Neuron (in vitro differentiated cells): ENCODE measurements at regions not wholly inside any gene's neighbourhood (a gene's known extent, or its start where the extent isn't known, plus 50 kb on each side); places are given as distances from the start of the nearest gene placed in this dataset.

Experiments
- H2AFZ ChIP-seq: one replicate; pipeline ENCODE4 v1.6.1; 2013; ENCODE audit warnings: low read depth, mild to moderate bottlenecking, inconsistent platforms, low read length, moderate library complexity
- H3K27me3 ChIP-seq: one replicate; pipeline ENCODE4 v1.6.1; 2013; ENCODE audit warnings: low read length; ENCODE audit not compliant: insufficient read depth
- H3K36me3 ChIP-seq: one replicate; pipeline ENCODE4 v1.6.1; 2013; ENCODE audit warnings: low read length; ENCODE audit not compliant: insufficient read depth
- H3K4me1 ChIP-seq: one replicate; pipeline ENCODE4 v1.6.1; 2013; ENCODE audit warnings: low read length; ENCODE audit not compliant: insufficient read depth
- H3K4me3 ChIP-seq: 2 replicates; pipeline ENCODE4 v1.5.1; 2013; ENCODE audit warnings: mild to moderate bottlenecking, low read length, moderate library complexity
- H3K9me3 ChIP-seq: one replicate; pipeline ENCODE4 v1.6.1; 2013; ENCODE audit warnings: low read length

- Histone ChIP-seq H3K9me3 (no peaks in the 10 kb centered on the region), H3K4me1 (no peaks in the 10 kb centered on the region), H2AFZ (no peak overlapping the region), H3K36me3 (no peaks in the 10 kb centered on the region), H3K27me3 (peaks cover 3% of the 10 kb centered on the region), H3K4me3 (no peak overlapping the region)
Measured at GRCh38 chr18:78603102-78603983, 376.3 kb upstream of the SALL3 start.

GRCh38 chr18:78605255-78605654, 374.4 kb upstream of the SALL3 start:
- Histone ChIP-seq H3K9me3 (no peaks in the 10 kb centered on the region), H2AFZ (no peak overlapping the region), H3K36me3 (no peaks in the 10 kb centered on the region), H3K4me1 (no peaks in the 10 kb centered on the region), H3K27me3 (peaks cover 3% of the 10 kb centered on the region), H3K4me3 (no peak overlapping the region)

- Histone ChIP-seq H2AFZ (no peak overlapping the region), H3K36me3 (no peaks in the 10 kb centered on the region), H3K9me3 (no peaks in the 10 kb centered on the region), H3K27me3 (peaks cover 3% of the 10 kb centered on the region), H3K4me1 (no peaks in the 10 kb centered on the region), H3K4me3 (no peak overlapping the region)
Measured at GRCh38 chr18:78607221-78607620, 372.4 kb upstream of the SALL3 start.

GRCh38 chr18:78607784-78608183, 371.8 kb upstream of the SALL3 start:
- H3K27me3 ChIP-seq, result peaks cover 3% of the 10 kb centered on the region
- no peaks in the 10 kb centered on the region for H3K4me1 ChIP-seq
- H3K36me3 ChIP-seq, result no peaks in the 10 kb centered on the region
- H3K4me3 ChIP-seq, result no peak overlapping the region
- no peaks in the 10 kb centered on the region for H3K9me3 ChIP-seq
- no peak overlapping the region for H2AFZ ChIP-seq

GRCh38 chr18:78610179-78610578, 369.4 kb upstream of the SALL3 start:
- no peaks in the 10 kb centered on the region for H3K36me3 ChIP-seq

GRCh38 chr18:78611201-78611800, 368.3 kb upstream of the SALL3 start:
- no peak overlapping the region for H2AFZ ChIP-seq
- H3K27me3 ChIP-seq, result no peaks in the 10 kb centered on the region
- no peak overlapping the region for H3K4me3 ChIP-seq
- H3K9me3 ChIP-seq, result no peaks in the 10 kb centered on the region
- H3K4me1 ChIP-seq, result no peaks in the 10 kb centered on the region
- no peaks in the 10 kb centered on the region for H3K36me3 ChIP-seq

More at GRCh38 chr18:78610179-78610578, 369.4 kb upstream of the SALL3 start:
- H3K4me3 ChIP-seq, result no peak overlapping the region
- no peaks in the 10 kb centered on the region for H3K9me3 ChIP-seq
- no peak overlapping the region for H2AFZ ChIP-seq
- H3K27me3 ChIP-seq, result no peaks in the 10 kb centered on the region
- no peaks in the 10 kb centered on the region for H3K4me1 ChIP-seq

GRCh38 chr18:78611869-78612268, 367.7 kb upstream of the SALL3 start:
- H3K4me3 ChIP-seq, result no peak overlapping the region
- H3K27me3 ChIP-seq, result no peaks in the 10 kb centered on the region
- H2AFZ ChIP-seq, result no peak overlapping the region
- H3K9me3 ChIP-seq, result no peaks in the 10 kb centered on the region
- no peaks in the 10 kb centered on the region for H3K4me1 ChIP-seq
- no peaks in the 10 kb centered on the region for H3K36me3 ChIP-seq

GRCh38 chr18:78612318-78612717, 367.3 kb upstream of the SALL3 start:
- H3K27me3 ChIP-seq, result no peaks in the 10 kb centered on the region
- H3K4me1 ChIP-seq, result no peaks in the 10 kb centered on the region

GRCh38 chr18:78612801-78613200, 366.8 kb upstream of the SALL3 start:
- H3K36me3 ChIP-seq, result no peaks in the 10 kb centered on the region
- no peaks in the 10 kb centered on the region for H3K4me1 ChIP-seq
- no peaks in the 10 kb centered on the region for H3K9me3 ChIP-seq
- no peak overlapping the region for H2AFZ ChIP-seq
- H3K27me3 ChIP-seq, result no peaks in the 10 kb centered on the region
- no peak overlapping the region for H3K4me3 ChIP-seq

More at GRCh38 chr18:78612318-78612717, 367.3 kb upstream of the SALL3 start:
- H3K36me3 ChIP-seq, result no peaks in the 10 kb centered on the region
- H3K9me3 ChIP-seq, result no peaks in the 10 kb centered on the region
- H3K4me3 ChIP-seq, result no peak overlapping the region
- no peak overlapping the region for H2AFZ ChIP-seq

- Histone ChIP-seq H3K27me3 (no peaks in the 10 kb centered on the region), H2AFZ (no peak overlapping the region), H3K36me3 (no peaks in the 10 kb centered on the region), H3K4me3 (no peak overlapping the region), H3K9me3 (no peaks in the 10 kb centered on the region), H3K4me1 (no peaks in the 10 kb centered on the region)
Measured at GRCh38 chr18:78618726-78619125, 360.9 kb upstream of the SALL3 start.

- Histone ChIP-seq H2AFZ (no peak overlapping the region), H3K27me3 (no peaks in the 10 kb centered on the region), H3K4me1 (peaks cover 2% of the 10 kb centered on the region), H3K9me3 (no peaks in the 10 kb centered on the region), H3K4me3 (no peak overlapping the region), H3K36me3 (no peaks in the 10 kb centered on the region)
Measured at GRCh38 chr18:78619854-78620253, 359.8 kb upstream of the SALL3 start.

GRCh38 chr18:78620326-78620725, 359.3 kb upstream of the SALL3 start:
- Histone ChIP-seq H2AFZ (no peak overlapping the region), H3K9me3 (no peaks in the 10 kb centered on the region), H3K36me3 (no peaks in the 10 kb centered on the region), H3K4me3 (no peak overlapping the region), H3K4me1 (peaks cover 5% of the 10 kb centered on the region), H3K27me3 (no peaks in the 10 kb centered on the region)

- Histone ChIP-seq H3K4me3 (no peak overlapping the region), H3K36me3 (no peaks in the 10 kb centered on the region), H3K9me3 (no peaks in the 10 kb centered on the region), H3K4me1 (peaks cover 5% of the 10 kb centered on the region), H3K27me3 (no peaks in the 10 kb centered on the region), H2AFZ (no peak overlapping the region)
Measured at GRCh38 chr18:78621141-78621755, 358.4 kb upstream of the SALL3 start.
